K562 (cell line): ENCODE measurements at regions not wholly inside any gene's neighbourhood (a gene's known extent, or its start where the extent isn't known, plus 50 kb on each side); places are given as distances from the start of the nearest gene placed in this dataset.

Experiments
- ATAC-seq: fragments of 200-7000 bp; cut with Tn5 transposase; 3 replicates; pipeline ENCODE4 v1.9.1; 2020; ENCODE audit warnings: moderate library complexity
- BruUV-seq: library from RNA; stranded (reverse); fragments of 400-500 nt; replicated peaks from 2 replicates; lab custom pipeline; 2021; lab: Mats Ljungman, UMichigan
- CTCF ChIA-PET: fragments of 300-600 bp; formaldehyde crosslinking; extraction: SDS; loops from one replicate; lab custom pipeline; 2021; ENCODE audit warnings: low intra/inter-chr PET ratio; lab: Yijun Ruan, JAX
- POLR2A ChIA-PET: fragments of 300-600, 350-650 bp; sonication (Branson Sonifier 250); formaldehyde crosslinking; extraction: SDS; loops from one replicate; lab custom pipeline; 2021; ENCODE audit warnings: antibody characterized with exemption, inconsistent platforms; lab: Yijun Ruan, JAX
- DNase-seq, 4 experiments: peaks; one replicate each; pipeline versions ENCODE4 v3.0.0 to v3.0.0-alpha.2; 2011 to 2018; ENCODE audit warnings: low spot score in 3 of 4, mixed read lengths in 3 of 4; ENCODE audit errors: extremely low read depth in 1 of 4
- FAIRE-seq: peaks from 2 replicates; lab custom pipeline; 2011; peaks lifted over from hg19 to GRCh38; lab: Jason Lieb, UNC
- H2AFZ ChIP-seq: 2 replicates; pipeline ENCODE4 v1.6.0; 2011; ENCODE audit warnings: low read depth, low read length, control low read depth, inconsistent platforms
- H3K27ac ChIP-seq: fragments of 200-600 bp; 3 replicates; pipeline ENCODE4 v1.8.0; 2011; ENCODE audit warnings: low read depth, mild to moderate bottlenecking, control low read depth, inconsistent platforms, low read length, moderate library complexity, mixed read lengths; ENCODE audit errors: extremely low read depth
- H3K27me3 ChIP-seq, 2 experiments: fragments of 300-600 bp in 1 of 2; 2 replicates in 1 of 2; 3 replicates in 1 of 2; pipeline versions ENCODE4 v1.6.0 to v1.8.0; 2011; ENCODE audit warnings: inconsistent platforms in 2 of 2, low read length in 2 of 2, mild to moderate bottlenecking in 1 of 2, mixed read lengths in 1 of 2, moderate library complexity in 1 of 2; ENCODE audit not compliant: control insufficient read depth in 2 of 2, insufficient read depth in 2 of 2
- H3K36me3 ChIP-seq: fragments of 300-600 bp; 3 replicates; pipeline ENCODE4 v1.8.0; 2011; ENCODE audit warnings: mild to moderate bottlenecking, low read length, inconsistent platforms; ENCODE audit not compliant: control insufficient read depth, insufficient read depth
- H3K4me1 ChIP-seq, 2 experiments: fragments of 200-600 bp in 1 of 2; replicated peaks in 1 of 2; 2 replicates in 1 of 2; 3 replicates in 1 of 2; pipeline versions ENCODE4 v1.5.1 to v1.8.0; 2011; ENCODE audit warnings: inconsistent platforms in 2 of 2, low read length in 2 of 2, mild to moderate bottlenecking in 1 of 2, mixed read lengths in 1 of 2, moderate library complexity in 1 of 2; ENCODE audit not compliant: control insufficient read depth in 2 of 2, insufficient read depth in 2 of 2
- H3K4me2 ChIP-seq: 2 replicates; pipeline ENCODE4 v1.6.1; 2011; ENCODE audit warnings: low read length, control low read depth, inconsistent platforms, mixed read lengths; ENCODE audit not compliant: insufficient read depth
- H3K4me3 ChIP-seq: fragments of 200-600 bp; sonication (generic), shearing (Covaris generic); 2 replicates; pipeline ENCODE4 v1.5.1; 2016; ENCODE audit warnings: control low read depth, inconsistent platforms
- H3K79me2 ChIP-seq: fragments of 200-600 bp; 3 replicates; pipeline ENCODE4 v1.8.0; 2011; ENCODE audit warnings: low read length, inconsistent platforms; ENCODE audit not compliant: control insufficient read depth, insufficient read depth
- H3K9ac ChIP-seq, 2 experiments: 2 replicates each; pipeline versions ENCODE4 v1.6.0 to v1.6.1; 2011; ENCODE audit warnings: low read depth in 2 of 2, low read length in 2 of 2, control low read depth in 1 of 2, inconsistent platforms in 1 of 2, mild to moderate bottlenecking in 1 of 2, mixed read lengths in 1 of 2; ENCODE audit not compliant: insufficient read depth in 1 of 2
- H3K9me1 ChIP-seq: one replicate; pipeline ENCODE4 v1.6.0; 2011; ENCODE audit warnings: inconsistent platforms, mild to moderate bottlenecking, low read length, moderate library complexity; ENCODE audit not compliant: control insufficient read depth, insufficient read depth
- H3K9me3 ChIP-seq: replicated peaks from 2 replicates; pipeline ENCODE4 v1.5.1; 2011; ENCODE audit warnings: low read depth, low read length, inconsistent platforms; ENCODE audit not compliant: control insufficient read depth, insufficient read depth
- H4K20me1 ChIP-seq: replicated peaks from 2 replicates; pipeline ENCODE4 v1.6.1; 2011; ENCODE audit warnings: low read length, inconsistent platforms, mixed read lengths; ENCODE audit not compliant: control insufficient read depth, insufficient read depth
- FOXK2 ChIP-seq, 2 experiments: fragments of 450-650 bp; IDR thresholded peaks in 1 of 2; conservative IDR thresholded peaks in 1 of 2; 2 replicates each; pipeline ENCODE4 v1.6.1; 2016; ENCODE audit warnings: low read depth in 2 of 2, mild to moderate bottlenecking in 1 of 2
- GABPB1 ChIP-seq: sonication (generic); formaldehyde crosslinking; IDR thresholded peaks from 2 replicates; pipeline ENCODE4 v1.8.0; 2022; ENCODE audit warnings: mild to moderate bottlenecking, missing genetic modification reagents
- GATAD2B ChIP-seq: fragments of 450-650 bp; IDR thresholded peaks from 2 replicates; pipeline ENCODE4 v1.6.1; 2017; ENCODE audit warnings: mild to moderate bottlenecking, borderline replicate concordance
- JUND ChIP-seq, 2 experiments: IDR thresholded peaks; 2 replicates in 1 of 2; 3 replicates in 1 of 2; pipeline ENCODE4 v1.6.1; 2011; ENCODE audit warnings: borderline replicate concordance in 2 of 2, low read depth in 2 of 2, low read length in 2 of 2, improper control_type of control experiment in 1 of 2, missing biosample characterization in 1 of 2, missing genetic modification characterization in 1 of 2, missing genetic modification reagents in 1 of 2
- KLF16 ChIP-seq: IDR thresholded peaks from 2 replicates; pipeline ENCODE4 v1.6.1; 2016; ENCODE audit warnings: antibody characterized with exemption
- MBD2 ChIP-seq: sonication (generic); IDR thresholded peaks from 2 replicates; pipeline ENCODE4 v1.6.1; 2016; ENCODE audit warnings: low read depth, borderline replicate concordance
- MTA2 ChIP-seq: fragments of 450-650 bp; IDR thresholded peaks from 2 replicates; pipeline ENCODE4 v1.6.1; 2016; ENCODE audit warnings: low read depth
- NONO ChIP-seq, 2 experiments: fragments of 200-400 bp in 1 of 2; fragments of 450-650 bp in 1 of 2; formaldehyde crosslinking in 1 of 2; IDR thresholded peaks; 2 replicates each; pipeline ENCODE4 v1.6.1; 2017; ENCODE audit warnings: low read depth in 2 of 2, mild to moderate bottlenecking in 2 of 2, moderate library complexity in 2 of 2, low read length in 1 of 2
- SMC3 ChIP-seq: conservative IDR thresholded peaks from 2 replicates; pipeline ENCODE4 v1.6.1; 2011; ENCODE audit warnings: low read depth, low read length, improper control_type of control experiment; ENCODE audit not compliant: insufficient read depth
- SRSF9 ChIP-seq: fragments of 200-400 bp; formaldehyde crosslinking; IDR thresholded peaks from 2 replicates; pipeline ENCODE4 v1.6.1; 2017; ENCODE audit warnings: low read depth, low read length, borderline replicate concordance
- TAL1 ChIP-seq: fragments of 450-650 bp; IDR thresholded peaks from 2 replicates; pipeline ENCODE4 v1.6.1; 2016; ENCODE audit warnings: mild to moderate bottlenecking
- ZBTB7A ChIP-seq: IDR thresholded peaks from 2 replicates; pipeline ENCODE4 v1.6.1; 2011; ENCODE audit warnings: low read depth, mild to moderate bottlenecking, low read length, moderate library complexity, borderline replicate concordance; ENCODE audit not compliant: control insufficient read depth
- ZNF830 ChIP-seq: fragments of 250-450 bp; sonication (Bioruptor Pico); IDR thresholded peaks from 2 replicates; pipeline ENCODE4 v1.5.0; 2021; ENCODE audit warnings: mild to moderate bottlenecking
- WGBS: fragments of 100-300 bp; shearing (Covaris generic); methylation state at CpG from one replicate; pipeline ENCODE4 v1.1.6; 2016; ENCODE audit warnings: low coverage, mixed read lengths; ENCODE audit not compliant: insufficient coverage; ENCODE audit errors: missing lambda C conversion rate; 5-methylcytosine and 5-hydroxymethylcytosine counted together
- in situ Hi-C: fragments of 300-500 bp; cut with MboI; formaldehyde crosslinking; loops from 4 replicates; pipeline ENCODE4 v1.15.0; 2018; ENCODE audit warnings: inconsistent platforms, mixed read lengths
- intact Hi-C: fragments of 100-400 bp; cut with micrococcal nuclease; formaldehyde crosslinking; loops from 2 replicates; pipeline ENCODE4 v1.14.2; 2022
- TF ChIP-seq, protein P1 (sequence below): sonication (generic); formaldehyde crosslinking; IDR thresholded peaks from 2 replicates; pipeline ENCODE4 v1.8.0; 2022; ENCODE audit warnings: missing genetic modification reagents, mild to moderate bottlenecking, moderate library complexity, borderline replicate concordance

GRCh38 chr11:24344222-24344621 lies 152.6 kb upstream of the LUZP2 start:
- no TSS peak for BruUV-seq
- no peak for ATAC-seq
- intact Hi-C loops, result no loop called here

More at GRCh38 chr11:24344222-24344621, 152.6 kb upstream of the LUZP2 start:
- ChIA-PET CTCF (no interaction called here), POLR2A (no interaction called here)
- Histone ChIP-seq H3K79me2 (no peaks in the 10 kb centered on the region), H3K4me2 (no peak overlapping the region), H3K9ac (no peak overlapping the region), H3K36me3 (no peaks in the 10 kb centered on the region), H3K9me1 (no peaks in the 10 kb centered on the region), H3K27ac (no peak overlapping the region), H3K27me3 (no peaks in the 10 kb centered on the region), H3K9me3 (no peaks in the 10 kb centered on the region), H3K4me1 (no peaks in the 10 kb centered on the region), H4K20me1 (no peaks in the 10 kb centered on the region), H2AFZ (no peak overlapping the region), H3K4me3 (no peak overlapping the region)
- in situ Hi-C loops, result no loop called here
- DNase-seq, result no peak
- FAIRE-seq, result no peak
- no peak for TF ChIP-seq SMC3
- TF ChIP-seq SRSF9, result no peak
- TF ChIP-seq TAL1, result no peak
- no peak for TF ChIP-seq MBD2
- no peak for TF ChIP-seq ZBTB7A
- TF ChIP-seq GATAD2B, result no peak
- no peak for TF ChIP-seq NONO (IDR thresholded peaks at IDR 0.05; ENCODE audit: low read depth in 2 of 2, low read length in 1 of 2)
- no peak for TF ChIP-seq MTA2
- TF ChIP-seq, protein P1, sequence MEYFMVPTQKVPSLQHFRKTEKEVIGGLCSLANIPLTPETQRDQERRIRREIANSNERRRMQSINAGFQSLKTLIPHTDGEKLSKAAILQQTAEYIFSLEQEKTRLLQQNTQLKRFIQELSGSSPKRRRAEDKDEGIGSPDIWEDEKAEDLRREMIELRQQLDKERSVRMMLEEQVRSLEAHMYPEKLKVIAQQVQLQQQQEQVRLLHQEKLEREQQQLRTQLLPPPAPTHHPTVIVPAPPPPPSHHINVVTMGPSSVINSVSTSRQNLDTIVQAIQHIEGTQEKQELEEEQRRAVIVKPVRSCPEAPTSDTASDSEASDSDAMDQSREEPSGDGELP (CRISPR knock-in tag), result no peak
- TF ChIP-seq FOXK2 (conservative IDR thresholded peaks at IDR 0.05 in 1 of 2, IDR thresholded peaks at IDR 0.05 in 1 of 2; ENCODE audit: low read depth in 2 of 2), result no peak
- TF ChIP-seq KLF16, result no peak
- no peak for TF ChIP-seq JUND (IDR thresholded peaks at IDR 0.05; ENCODE audit: borderline replicate concordance, low read depth, low read length)
- no peak for TF ChIP-seq JUND (tag; IDR thresholded peaks at IDR 0.05; ENCODE audit: borderline replicate concordance, low read depth, low read length)
- TF ChIP-seq GABPB1 (CRISPR knock-in tag), result no peak
- no peak for TF ChIP-seq ZNF830
- WGBS, result 1% methylated on average over 7 of the region's 7 CpGs
